ENCODE measurements at regions not wholly inside any gene's neighbourhood (a gene's known extent, or its start where the extent isn't known, plus 50 kb on each side); places are given as distances from the start of the nearest gene placed in this dataset.

GRCh38 chr2:204201507-204201906 lies 264.9 kb downstream of the ICOS start:
- no peak for TF ChIP-seq CTCF (IDR thresholded peaks at IDR 0.05; ENCODE audit: low read length, missing control alignments)
- DNase-seq (ENCODE audit: low read depth) = no peak
- no peak overlapping the region for H3K4me3 ChIP-seq (replicated peaks; ENCODE audit: low read depth, low read length)

GRCh38 chr2:204202253-204202652 lies 265.7 kb downstream of the ICOS start:
- TF ChIP-seq CTCF (IDR thresholded peaks at IDR 0.05; ENCODE audit: low read length, missing control alignments) = no peak
- H3K4me3 ChIP-seq (replicated peaks; ENCODE audit: low read depth, low read length) = no peak overlapping the region
- DNase-seq (ENCODE audit: low read depth) = no peak

GRCh38 chr2:204203704-204204103 lies 267.1 kb downstream of the ICOS start:
- no peak overlapping the region for H3K4me3 ChIP-seq (replicated peaks; ENCODE audit: low read depth, low read length)
- DNase-seq (ENCODE audit: low read depth) = no peak
- no peak for TF ChIP-seq CTCF (IDR thresholded peaks at IDR 0.05; ENCODE audit: low read length, missing control alignments)

- H3K4me3 ChIP-seq (replicated peaks; ENCODE audit: low read depth, low read length) = no peak overlapping the region
- no peak for TF ChIP-seq CTCF (IDR thresholded peaks at IDR 0.05; ENCODE audit: low read length, missing control alignments)
- DNase-seq (ENCODE audit: low read depth) = no peak
Observed at GRCh38 chr2:204205082-204205481, 268.5 kb downstream of the ICOS start.

- no peak for DNase-seq (ENCODE audit: low read depth)
- no peak for TF ChIP-seq CTCF (IDR thresholded peaks at IDR 0.05; ENCODE audit: low read length, missing control alignments)
- H3K4me3 ChIP-seq (replicated peaks; ENCODE audit: low read depth, low read length) = no peak overlapping the region
Observed at GRCh38 chr2:204205538-204205937, 269.0 kb downstream of the ICOS start.

- H3K4me3 ChIP-seq (replicated peaks; ENCODE audit: low read depth, low read length) = no peak overlapping the region
Observed at GRCh38 chr2:204207866-204208265, 271.3 kb downstream of the ICOS start.

More at GRCh38 chr2:204207866-204208265, 271.3 kb downstream of the ICOS start:
- DNase-seq (ENCODE audit: low read depth) = no peak
- TF ChIP-seq CTCF (IDR thresholded peaks at IDR 0.05; ENCODE audit: low read length, missing control alignments) = no peak
